Transverse colon (tissue), 4 donors: ENCODE measurements at regions not wholly inside any gene's neighbourhood (a gene's known extent, or its start where the extent isn't known, plus 50 kb on each side); places are given as distances from the start of the nearest gene placed in this dataset.

Source experiments
- POLR2AphosphoS5 ChIP-seq, 3 donors: sonication (generic); formaldehyde crosslinking; IDR thresholded peaks; one replicate each; pipeline ENCODE4 v1.6.1; 2016; ENCODE audit warnings: antibody characterized with exemption in 3 of 3
- TF ChIP-seq, protein P1 (sequence below), 5 experiments: fragments of 200-600 bp in 3 of 5; fragments of 450-650 bp in 2 of 5; sonication (generic) in 3 of 5; IDR thresholded peaks; 1 replicate in 2 of 5; 2 replicates in 3 of 5; pipeline ENCODE4 v1.5.1; 2016 to 2017; ENCODE audit warnings: antibody characterized with exemption in 5 of 5, inconsistent platforms in 3 of 5, mild to moderate bottlenecking in 2 of 5, moderate library complexity in 1 of 5

DNA sequence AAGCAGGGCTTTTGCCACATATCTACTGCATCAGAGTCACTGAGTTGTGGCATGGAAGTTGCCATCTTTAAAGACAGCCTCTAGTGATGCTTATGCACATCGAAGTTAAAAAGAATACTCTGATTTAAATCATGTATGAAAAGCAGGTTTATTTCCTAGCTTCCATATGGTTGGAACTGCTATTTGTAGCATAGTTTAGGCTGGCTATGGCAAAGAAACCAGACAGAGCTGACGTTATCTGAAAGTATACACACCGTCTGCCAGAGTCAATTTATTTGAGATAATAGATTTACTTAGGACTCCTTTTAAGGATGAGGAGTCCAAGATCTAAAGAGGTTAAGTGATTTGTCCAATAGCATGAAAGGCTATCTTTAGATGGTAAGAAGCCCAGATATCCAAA is 536.9 kb upstream of the ADGRL4 start:
- TF ChIP-seq, protein P1, sequence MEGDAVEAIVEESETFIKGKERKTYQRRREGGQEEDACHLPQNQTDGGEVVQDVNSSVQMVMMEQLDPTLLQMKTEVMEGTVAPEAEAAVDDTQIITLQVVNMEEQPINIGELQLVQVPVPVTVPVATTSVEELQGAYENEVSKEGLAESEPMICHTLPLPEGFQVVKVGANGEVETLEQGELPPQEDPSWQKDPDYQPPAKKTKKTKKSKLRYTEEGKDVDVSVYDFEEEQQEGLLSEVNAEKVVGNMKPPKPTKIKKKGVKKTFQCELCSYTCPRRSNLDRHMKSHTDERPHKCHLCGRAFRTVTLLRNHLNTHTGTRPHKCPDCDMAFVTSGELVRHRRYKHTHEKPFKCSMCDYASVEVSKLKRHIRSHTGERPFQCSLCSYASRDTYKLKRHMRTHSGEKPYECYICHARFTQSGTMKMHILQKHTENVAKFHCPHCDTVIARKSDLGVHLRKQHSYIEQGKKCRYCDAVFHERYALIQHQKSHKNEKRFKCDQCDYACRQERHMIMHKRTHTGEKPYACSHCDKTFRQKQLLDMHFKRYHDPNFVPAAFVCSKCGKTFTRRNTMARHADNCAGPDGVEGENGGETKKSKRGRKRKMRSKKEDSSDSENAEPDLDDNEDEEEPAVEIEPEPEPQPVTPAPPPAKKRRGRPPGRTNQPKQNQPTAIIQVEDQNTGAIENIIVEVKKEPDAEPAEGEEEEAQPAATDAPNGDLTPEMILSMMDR (IDR thresholded peaks at IDR 0.05), result no peak
- TF ChIP-seq POLR2AphosphoS5 (IDR thresholded peaks at IDR 0.05), result no peak
